GM21515 (cell line): ENCODE measurements at regions not wholly inside any gene's neighbourhood (a gene's known extent, or its start where the extent isn't known, plus 50 kb on each side); places are given as distances from the start of the nearest gene placed in this dataset.
"Not testable (repeated sequence)": the region's sequence is repeated elsewhere in the genome, so short reads cannot be mapped to it uniquely, and the experiment has no call there.

ENCODE experiments used
- ATAC-seq: cut with Tn5 transposase; IDR thresholded peaks from one replicate; pipeline ENCODE4 v1.9.1; 2021; ENCODE audit not compliant: unreplicated experiment

DNA sequence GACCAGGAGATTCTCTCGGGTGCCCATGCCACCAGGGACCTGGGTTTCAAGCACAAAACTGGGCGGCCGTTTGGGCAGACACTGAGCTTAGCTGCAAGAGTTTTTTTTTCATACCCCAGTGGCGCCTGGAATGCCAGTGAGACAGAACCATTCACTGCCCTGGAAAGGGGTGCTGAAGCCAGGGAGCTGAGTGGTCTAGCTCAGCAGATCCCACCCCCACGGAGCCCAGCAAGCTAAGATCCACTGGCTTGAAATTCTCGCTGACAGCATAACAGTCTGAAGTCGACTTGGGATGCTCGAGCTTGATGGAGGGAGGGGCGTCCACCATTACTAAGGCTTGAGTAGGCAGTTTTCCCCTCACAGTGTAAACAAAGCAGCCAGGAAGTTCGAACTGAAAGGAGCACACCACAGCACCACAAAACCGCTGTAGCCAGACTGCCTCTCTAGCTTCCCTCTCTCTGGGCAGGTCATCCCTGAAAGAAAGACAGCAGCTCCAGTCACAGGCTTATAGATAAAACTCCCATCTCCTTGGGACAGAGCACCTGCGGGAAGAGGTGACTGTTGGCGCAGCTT lies 157.7 kb downstream of the GIPC2 start:
- not testable (repeated sequence) for ATAC-seq

DNA sequence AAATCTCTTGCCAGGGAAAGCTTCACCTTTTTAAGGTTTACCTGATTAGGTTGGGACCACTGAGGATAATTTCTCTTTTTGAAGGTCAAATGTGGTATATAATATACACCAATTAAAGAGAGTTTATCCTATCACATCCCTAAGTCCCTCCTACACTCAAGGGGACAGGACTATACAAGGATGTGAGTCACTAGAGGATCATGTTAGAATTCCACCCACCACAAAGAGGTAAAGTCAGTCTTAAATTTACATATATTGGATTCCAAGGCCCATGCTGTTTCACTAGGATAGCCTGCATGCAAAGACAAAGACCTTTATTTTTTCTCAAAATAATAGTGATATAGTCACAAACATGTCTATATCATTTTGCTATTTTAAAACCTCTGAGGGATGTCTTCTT lies 164.4 kb downstream of the GIPC2 start:
- ATAC-seq: no peak

- ATAC-seq: no peak
Measured at GRCh38 chr1:78211483-78212092, 165.8 kb downstream of the GIPC2 start.

DNA sequence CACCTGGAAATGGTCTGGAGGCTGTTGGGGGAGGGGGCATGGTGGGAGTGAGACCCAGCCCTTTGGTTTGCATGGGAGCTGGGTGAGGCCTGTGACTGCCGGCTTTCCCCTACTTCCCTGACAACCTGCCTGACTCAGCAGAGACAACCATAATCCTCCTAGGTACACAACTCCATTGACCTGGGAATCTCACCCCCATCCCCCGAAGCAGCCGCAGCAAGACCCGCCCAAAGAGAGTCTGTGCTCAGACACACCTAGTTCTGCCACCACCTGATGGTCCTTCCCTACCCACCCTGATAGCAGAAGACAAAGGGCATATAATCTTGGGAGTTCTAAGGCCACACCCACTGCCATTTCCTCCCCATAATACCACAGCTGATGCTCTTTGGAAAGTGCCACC lies 168.6 kb downstream of the GIPC2 start:
- no peak for ATAC-seq

- no peak for ATAC-seq
Measured at GRCh38 chr1:78222225-78222959, 176.6 kb downstream of the GIPC2 start.

- no peak for ATAC-seq
Measured at GRCh38 chr1:78222960-78223358, 177.2 kb downstream of the GIPC2 start.

DNA sequence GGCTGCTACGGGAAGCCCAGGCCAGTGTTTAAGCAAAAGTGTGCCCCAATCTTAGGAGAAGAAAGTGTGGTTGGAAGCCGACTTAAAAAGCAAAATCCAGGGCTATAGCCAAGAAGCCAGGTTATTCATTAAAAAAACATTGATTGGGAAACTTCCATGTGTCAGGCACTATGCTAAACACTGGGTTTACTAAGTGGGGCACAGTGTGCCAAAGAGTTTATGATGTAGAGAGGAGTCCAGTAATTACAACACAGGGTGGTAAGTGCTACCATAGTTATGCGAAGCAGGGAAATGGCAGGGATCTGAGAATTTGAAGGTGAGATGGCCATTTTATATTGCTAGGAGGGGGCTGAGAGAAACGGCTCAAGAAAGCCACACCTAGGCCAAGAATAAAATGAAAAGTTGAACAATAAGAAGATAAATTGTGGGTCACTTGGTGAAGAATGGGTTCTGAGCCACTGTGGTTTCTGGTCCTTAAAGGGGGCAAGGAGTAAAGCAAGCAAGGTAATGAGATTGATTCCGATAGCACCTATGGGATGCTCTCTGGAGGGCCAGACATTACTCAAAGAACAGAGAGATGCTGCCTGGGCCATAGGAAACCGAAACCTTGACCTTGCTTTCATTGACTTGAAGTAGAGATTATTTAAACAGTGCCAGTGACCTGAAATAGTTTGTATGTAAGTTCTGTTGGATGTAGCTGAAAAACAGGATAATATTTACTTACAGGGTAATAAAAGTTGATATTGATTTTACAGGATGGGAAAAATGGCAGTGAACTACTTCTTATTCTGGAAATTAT lies 177.8 kb downstream of the GIPC2 start:
- no peak for ATAC-seq

GRCh38 chr1:78224246-78224785 lies 178.6 kb downstream of the GIPC2 start:
- no peak for ATAC-seq

DNA sequence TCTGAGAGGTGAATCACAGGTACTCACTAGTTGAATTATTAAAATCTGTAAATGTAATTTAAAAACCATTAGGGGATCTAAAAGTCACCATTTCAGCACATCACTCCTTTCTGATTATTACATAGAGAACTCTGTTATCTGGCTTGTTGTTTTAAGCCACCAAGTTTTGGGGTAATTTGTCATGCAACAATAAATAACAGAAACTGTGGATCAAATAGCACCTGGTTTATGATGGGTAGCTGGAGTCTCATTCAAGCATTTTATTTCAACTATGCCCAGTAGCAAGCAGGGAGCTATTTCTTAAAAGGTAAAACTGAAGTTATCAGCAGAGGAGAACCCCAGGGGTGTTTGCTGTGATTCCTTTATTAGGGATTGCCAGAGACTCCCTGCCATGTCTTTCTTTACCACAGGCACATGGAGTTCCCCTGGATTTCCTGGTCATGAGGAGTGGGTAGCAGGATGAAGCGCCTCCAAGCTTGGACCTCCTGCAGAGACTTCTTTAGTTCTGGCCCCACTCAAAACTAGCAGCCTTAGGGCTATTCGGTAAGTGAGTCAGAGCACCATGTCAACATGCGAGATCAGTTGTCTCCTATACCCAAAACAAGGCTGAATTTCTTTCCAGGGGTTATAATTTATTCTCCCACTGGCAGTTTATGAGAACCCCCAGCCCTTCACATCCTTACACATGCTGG lies 179.2 kb downstream of the GIPC2 start:
- ATAC-seq: no peak

- ATAC-seq: no peak
Measured at GRCh38 chr1:78226784-78227183, 181.0 kb downstream of the GIPC2 start.

GRCh38 chr1:78227705-78228635 lies 182.2 kb downstream of the GIPC2 start:
- ATAC-seq: no peak

DNA sequence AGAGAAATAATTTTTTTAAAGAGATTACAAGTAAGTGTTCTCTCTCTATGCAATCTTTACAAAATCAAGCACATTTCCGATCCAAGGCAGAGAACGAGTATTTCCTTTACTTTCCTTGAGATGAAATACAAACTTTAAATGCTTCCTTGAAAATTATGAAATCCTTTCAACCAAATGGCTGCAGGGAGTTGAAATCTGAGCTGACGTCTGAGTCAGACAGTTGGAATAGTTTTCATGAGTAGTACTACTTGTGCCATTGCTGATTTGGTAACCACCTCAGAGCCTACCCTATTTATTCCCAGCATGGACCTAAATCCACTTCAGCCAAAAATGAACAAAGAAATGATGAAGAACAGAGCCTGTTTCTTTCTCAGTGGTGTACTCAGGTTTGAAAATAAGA lies 183.6 kb downstream of the GIPC2 start:
- ATAC-seq: no peak

DNA sequence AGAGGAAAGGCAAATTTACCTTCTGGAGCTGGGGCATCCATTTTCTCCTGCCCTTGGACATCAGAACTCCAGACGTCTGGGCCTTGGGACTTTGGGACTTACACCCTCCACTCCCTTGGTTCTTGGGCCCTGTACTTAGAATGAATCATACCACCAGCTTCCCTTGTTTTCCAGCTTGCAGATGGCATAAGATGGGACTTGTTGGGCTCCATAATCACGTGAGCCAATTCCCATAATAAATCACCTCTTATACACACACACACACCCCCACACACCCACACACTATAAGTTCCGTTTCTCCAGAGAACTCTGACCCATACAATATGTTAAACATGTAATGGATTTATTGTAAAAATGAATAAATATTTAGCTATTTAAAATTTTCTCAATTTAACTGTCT lies 185.7 kb downstream of the GIPC2 start:
- no peak for ATAC-seq

- no peak for ATAC-seq
Measured at GRCh38 chr1:78231894-78232293, 186.1 kb downstream of the GIPC2 start.

DNA sequence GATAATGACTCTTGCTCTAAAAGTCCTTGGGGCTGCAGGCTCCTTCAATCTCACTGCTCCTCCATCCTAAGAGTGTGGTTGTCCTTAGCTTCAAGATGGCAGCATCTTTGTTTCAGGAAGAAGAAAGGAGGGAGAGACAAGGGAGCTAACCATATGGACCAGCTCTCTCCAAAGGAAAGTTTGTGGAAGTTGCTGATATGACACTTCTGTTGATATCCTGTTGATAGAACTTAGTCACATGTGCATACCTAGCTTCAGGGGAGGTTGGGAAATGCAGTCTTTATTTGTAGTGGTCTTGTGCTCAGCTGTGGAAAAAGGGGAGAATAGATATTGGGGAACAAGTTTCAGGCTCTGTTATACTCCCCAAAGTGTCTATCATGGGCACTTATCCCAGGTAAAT lies 186.9 kb downstream of the GIPC2 start:
- no peak for ATAC-seq

GRCh38 chr1:78234496-78234895 lies 188.7 kb downstream of the GIPC2 start:
- no peak for ATAC-seq

DNA sequence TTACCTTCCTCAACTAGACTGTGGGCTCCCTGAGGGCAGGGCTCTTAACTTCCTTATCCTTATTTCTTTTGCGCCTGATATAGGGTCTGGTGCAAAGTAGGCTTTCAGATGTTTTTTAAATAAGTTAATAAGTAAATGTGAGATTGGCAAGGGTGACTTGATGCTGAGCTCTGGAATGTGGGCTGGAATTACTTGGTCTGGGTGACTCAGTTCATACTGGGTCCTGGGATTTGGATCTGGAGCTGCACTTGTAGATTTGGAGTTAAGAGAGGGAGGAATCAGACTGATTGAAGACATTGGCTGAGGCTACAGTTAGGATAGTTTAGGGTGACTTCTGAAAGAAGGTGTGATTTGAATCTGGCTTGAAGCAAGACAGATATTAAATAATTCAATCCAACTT lies 190.9 kb downstream of the GIPC2 start:
- ATAC-seq: no peak

- no peak for ATAC-seq
Measured at GRCh38 chr1:78237364-78237916, 191.7 kb downstream of the GIPC2 start.

GRCh38 chr1:78240191-78240590 lies 194.4 kb downstream of the GIPC2 start:
- ATAC-seq: no peak
